SIG-M5 treated with dmso at 0.1 percent for 504 hours (cell line): ENCODE measurements at regions not wholly inside any gene's neighbourhood (a gene's known extent, or its start where the extent isn't known, plus 50 kb on each side); places are given as distances from the start of the nearest gene placed in this dataset.

ENCODE experiments used
- DNase-seq: peaks from one replicate; lab custom pipeline; 2025; ENCODE audit not compliant: unreplicated experiment; lab: John Stamatoyannopoulos, UW

- DNase-seq, result no peak
These were observed 93.8 kb downstream of the GLRX3 start for GRCh38 chr10:130230036-130230435.

- DNase-seq, result no peak
These were observed 94.4 kb downstream of the GLRX3 start for GRCh38 chr10:130230611-130231010.

- no peak for DNase-seq
These were observed 95.1 kb downstream of the GLRX3 start for GRCh38 chr10:130231251-130231741.

DNA sequence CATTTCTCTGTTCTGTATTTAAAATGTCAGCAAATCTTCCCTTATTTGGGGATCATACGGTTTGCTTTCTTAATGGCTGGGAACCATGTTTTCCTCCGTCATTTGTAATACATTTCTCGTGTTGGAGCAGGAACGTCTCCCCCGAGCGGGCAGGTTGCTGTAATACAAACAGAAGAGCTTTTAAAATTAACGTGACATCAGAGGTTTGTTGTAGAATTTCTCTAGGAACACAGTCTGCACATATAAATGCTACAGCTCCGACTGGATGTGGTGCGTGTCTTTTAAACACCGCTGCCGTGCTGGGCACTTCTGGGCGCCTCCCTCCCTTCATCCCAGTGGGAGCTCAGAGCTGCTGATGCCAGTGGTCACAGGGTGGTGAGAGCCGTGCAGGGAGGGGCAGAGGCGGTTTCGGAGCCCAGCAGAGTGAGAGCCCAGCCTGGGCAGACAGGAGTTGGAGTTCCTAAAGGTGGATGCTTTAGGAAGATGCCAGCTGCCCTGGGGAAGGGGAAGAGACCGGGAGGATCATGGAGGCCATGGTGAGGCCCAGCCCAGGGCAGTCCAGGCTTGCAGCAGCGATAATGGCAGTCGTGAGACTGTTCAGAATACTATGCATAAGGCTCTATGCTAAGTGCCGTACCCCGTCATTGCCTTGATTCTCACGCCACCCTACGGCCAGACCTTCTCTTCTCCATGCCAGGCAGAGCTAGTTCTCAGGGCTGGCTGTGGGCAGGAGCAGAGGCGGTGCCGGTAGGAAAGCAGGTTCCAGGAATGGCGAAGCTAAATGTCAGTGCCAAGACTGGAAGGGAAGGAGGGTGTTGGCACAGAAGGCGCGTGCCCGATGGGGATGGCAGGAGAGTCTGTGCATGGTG lies 96.2 kb downstream of the GLRX3 start:
- DNase-seq, result no peak

- no peak for DNase-seq
These were observed 96.8 kb downstream of the GLRX3 start for GRCh38 chr10:130233035-130233360.

GRCh38 chr10:130233426-130233825 lies 97.2 kb downstream of the GLRX3 start:
- no peak for DNase-seq

DNA sequence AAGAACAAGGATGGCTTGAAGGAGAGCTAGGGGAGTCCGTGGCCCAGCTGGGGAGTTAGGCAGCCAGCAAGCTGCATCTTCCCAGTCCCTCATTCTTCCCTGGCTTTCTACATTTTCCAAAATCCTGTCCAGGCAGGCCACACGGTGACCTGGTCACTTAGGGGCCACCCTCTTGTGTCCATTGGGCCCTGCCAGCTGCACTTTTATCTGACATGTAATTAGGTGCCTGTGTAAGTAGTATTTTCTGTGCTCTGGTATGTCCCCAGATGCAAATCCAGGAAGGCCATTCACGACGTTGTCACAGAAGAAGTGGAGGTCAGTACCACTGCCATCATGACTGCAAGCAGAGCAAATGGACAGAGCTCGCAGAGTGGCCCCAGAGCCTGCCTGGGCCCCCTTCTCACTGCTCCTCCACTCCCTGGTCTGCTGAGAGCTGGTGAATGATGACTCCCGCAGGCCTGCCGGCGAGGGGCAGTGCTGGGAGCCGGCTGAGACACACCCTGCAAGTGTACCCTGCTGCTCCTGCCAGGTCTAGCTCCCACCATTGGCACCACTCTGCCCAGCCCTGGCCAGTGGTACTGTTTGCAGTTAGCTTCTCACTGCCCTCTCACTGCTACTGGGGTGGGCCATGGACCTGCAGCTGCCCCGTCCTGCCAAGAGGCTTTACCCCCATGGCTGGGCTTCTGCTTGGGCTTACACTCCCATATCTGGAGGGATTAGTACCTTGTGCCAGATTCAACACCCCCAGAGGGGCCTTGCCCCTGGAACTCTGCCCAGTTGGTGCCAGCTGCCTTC lies 98.2 kb downstream of the GLRX3 start:
- DNase-seq, result no peak

GRCh38 chr10:130236711-130237110 lies 100.5 kb downstream of the GLRX3 start:
- DNase-seq, result no peak

DNA sequence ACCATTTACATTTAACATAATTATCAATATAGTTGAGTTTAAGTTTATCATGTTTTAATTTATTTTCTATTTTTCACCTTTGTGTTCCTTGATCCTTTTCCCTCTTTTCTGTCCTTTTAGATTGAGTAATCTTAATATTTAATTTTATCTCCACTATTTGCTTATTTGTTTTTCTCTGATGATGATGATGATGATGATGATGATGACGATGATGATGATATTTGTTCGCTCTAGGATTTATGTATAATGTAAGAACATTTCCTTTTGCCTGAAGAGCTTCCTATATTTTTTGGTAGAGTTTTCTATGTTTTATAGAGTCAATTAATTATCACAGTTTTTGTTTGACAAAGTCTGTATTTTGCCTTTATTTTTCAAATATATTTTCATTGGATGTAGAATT lies 104.2 kb downstream of the GLRX3 start:
- DNase-seq, result no peak

DNA sequence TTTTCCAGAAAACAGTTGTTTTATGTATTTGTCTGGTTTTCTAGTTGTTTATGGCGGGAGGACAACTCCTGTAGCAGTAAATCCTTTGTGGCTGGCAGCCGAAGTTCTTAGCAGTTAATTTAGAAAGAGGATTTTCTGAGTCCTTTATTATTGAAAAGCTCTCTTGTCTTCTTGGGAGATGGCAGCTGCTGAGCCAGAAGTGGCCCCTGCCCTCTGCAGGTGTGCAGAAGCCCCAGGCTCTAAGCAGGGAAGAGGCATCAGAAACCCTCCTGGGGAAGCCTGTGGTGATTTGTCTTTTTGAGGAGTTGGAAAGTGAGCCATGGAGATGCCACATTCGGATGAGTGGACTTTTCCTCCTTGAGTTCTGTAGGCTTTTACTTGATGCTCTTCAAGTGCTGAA lies 106.3 kb downstream of the GLRX3 start:
- DNase-seq, result no peak

GRCh38 chr10:130243015-130243414 lies 106.8 kb downstream of the GLRX3 start:
- no peak for DNase-seq

DNA sequence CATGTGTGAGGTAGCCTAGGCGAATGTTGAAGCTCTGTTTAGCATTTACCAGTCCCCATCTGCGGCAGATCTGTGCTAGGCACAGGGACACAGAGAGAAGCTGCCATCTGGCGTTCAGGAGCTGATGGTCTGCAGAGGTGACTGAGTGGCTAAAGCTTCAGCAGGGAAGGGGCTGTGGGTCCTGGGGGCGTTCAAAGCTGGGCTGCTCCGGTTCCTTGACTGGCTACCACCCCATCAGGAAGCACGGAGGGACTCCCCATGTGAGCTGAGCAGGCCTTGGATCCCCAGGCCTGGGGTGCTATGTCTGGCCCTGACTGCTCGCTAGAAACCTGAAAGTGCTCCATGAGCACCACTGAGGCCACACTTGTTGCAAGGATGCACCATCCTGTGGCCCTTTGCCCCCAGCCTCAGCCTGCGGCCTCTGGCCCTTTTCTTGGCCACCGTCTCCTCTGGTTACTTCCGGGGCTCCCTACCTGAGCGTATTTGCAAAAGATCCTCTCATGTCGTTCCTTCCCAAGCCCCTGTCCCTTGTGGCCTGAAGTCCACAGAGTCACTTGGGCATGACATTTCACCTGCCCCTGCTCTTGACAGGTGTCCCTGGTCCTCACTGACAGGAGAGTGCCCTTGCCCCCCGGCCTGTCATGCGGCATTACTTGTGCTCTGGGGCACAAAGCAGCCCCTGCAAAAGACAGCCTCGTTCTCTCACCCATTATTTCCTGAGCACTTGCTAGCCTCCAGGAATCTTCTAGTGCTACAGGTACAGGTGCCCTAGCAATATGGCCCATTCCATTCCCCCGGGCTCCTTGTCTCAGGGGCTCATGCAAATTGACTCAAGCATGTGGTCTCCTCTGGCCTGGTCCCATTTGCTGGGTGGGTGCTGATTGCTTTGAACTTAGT lies 108.1 kb downstream of the GLRX3 start:
- DNase-seq, result no peak

DNA sequence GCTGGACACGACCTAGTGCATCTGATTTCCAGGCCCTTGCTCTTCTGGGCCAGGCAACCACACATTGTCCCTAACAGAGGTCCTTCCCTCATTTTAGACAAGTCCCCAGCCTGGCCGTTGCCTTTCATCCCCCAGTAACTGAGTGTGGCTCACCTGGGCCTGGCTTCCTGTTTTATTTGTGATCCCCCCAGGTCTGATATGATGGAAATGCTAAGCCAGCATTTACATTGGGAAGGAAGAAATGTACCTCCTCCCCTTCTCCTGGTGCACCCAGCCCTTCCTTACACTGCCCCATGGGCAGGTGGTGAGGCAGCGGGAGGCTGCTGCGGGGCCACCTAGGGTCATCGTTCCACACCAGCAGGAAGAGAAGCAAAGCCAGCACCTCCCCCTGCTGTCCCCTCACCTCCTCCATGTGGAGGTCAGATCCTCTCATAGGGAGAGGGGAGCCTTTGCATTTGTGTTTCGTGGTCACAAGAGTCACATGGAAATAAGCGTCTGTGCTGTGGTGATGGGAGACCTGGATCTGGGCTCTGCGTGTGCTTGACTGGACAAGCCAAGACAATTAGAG lies 108.8 kb downstream of the GLRX3 start:
- DNase-seq, result no peak

- DNase-seq, result no peak
These were observed 109.9 kb downstream of the GLRX3 start for GRCh38 chr10:130246113-130246512.

- no peak for DNase-seq
These were observed 113.9 kb downstream of the GLRX3 start for GRCh38 chr10:130250127-130250526.

DNA sequence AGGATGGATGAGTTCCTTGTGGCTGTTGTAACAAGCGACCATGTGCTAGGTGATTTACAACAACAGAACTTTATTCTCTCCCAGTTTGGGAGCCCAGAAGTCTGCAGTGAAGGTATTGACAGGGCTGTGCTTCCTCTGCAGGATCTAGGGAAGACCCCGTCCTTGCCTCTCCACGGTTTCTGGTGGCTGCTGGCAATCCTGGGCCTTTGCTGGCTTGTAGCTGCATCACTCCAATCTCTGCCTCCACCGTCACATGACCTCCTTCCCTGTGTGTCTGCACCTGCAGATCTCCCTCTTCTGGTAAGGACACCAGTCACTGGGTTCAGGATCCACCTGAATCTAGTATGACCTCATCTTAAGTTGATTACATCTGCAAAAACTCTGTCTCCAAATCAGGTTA lies 115.6 kb downstream of the GLRX3 start:
- no peak for DNase-seq

- DNase-seq, result no peak
These were observed 118.1 kb downstream of the GLRX3 start for GRCh38 chr10:130254243-130254642.

- no peak for DNase-seq
These were observed 118.5 kb downstream of the GLRX3 start for GRCh38 chr10:130254662-130255061.

DNA sequence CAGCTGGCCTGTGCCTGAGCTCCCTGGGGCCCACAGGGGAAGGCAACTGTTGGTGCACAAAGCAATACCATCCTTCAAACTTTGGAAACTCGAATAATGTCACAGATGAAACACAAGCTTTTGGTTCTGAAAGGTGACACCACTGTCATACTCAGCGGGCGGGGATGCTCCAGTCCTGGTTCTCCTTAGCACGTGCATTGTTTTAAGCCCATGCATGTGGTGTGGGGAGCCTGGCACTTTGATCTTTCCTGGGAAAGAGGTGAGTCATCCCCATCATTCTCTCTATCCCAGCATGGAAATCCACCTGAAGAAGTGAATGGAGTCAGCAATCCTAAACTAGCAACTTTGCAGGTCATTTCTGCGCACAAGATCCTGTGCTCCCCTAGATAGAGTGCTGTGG lies 119.6 kb downstream of the GLRX3 start:
- DNase-seq, result no peak

DNA sequence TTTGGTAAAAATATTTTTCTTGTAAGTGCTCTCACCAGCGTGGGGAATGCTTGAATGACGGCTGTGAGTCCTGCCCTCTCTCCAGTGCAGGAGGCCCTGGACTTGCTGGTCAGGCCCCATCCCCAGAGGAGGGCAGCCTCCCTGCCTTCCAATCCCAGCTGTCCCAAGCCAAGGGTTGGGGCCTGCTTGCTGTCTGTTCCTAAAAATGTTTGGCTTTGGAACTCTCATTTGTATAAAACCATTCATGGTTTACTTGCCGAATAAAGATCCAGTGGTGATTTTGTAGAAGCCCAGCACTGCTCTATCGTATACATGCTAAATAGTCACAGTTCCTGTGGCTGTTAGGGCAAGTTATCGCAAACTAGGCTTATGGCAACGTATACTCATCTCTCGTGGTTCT lies 121.7 kb downstream of the GLRX3 start:
- DNase-seq, result no peak

GRCh38 chr10:130259380-130259779 lies 123.2 kb downstream of the GLRX3 start:
- no peak for DNase-seq
